M059J (cell line): ENCODE measurements at regions not wholly inside any gene's neighbourhood (a gene's known extent, or its start where the extent isn't known, plus 50 kb on each side); places are given as distances from the start of the nearest gene placed in this dataset.
"Not testable (repeated sequence)": the region's sequence is repeated elsewhere in the genome, so short reads cannot be mapped to it uniquely, and the experiment has no call there.

Experiments
- DNase-seq: peaks from one replicate; pipeline ENCODE4 v3.0.0-alpha.2; 2012; ENCODE audit warnings: low read depth

- no peak for DNase-seq
These were observed 92.7 kb downstream of the C12orf75 start for GRCh38 chr12:105423237-105423636.

- DNase-seq: no peak
These were observed 93.4 kb downstream of the C12orf75 start for GRCh38 chr12:105423921-105424320.

- DNase-seq: no peak
These were observed 95.0 kb downstream of the C12orf75 start for GRCh38 chr12:105425254-105426174.

GRCh38 chr12:105426766-105427165, 96.3 kb downstream of the C12orf75 start:
- no peak for DNase-seq

GRCh38 chr12:105427883-105428282, 97.4 kb downstream of the C12orf75 start:
- peak; percentile 79 for DNase-seq

GRCh38 chr12:105428793-105429395, 98.4 kb downstream of the C12orf75 start:
- no peak for DNase-seq

GRCh38 chr12:105429511-105429910, 99.0 kb downstream of the C12orf75 start:
- no peak for DNase-seq

GRCh38 chr12:105431537-105432100, 101.1 kb downstream of the C12orf75 start:
- no peak for DNase-seq

GRCh38 chr12:105433804-105434203, 103.3 kb downstream of the C12orf75 start:
- peak; percentile 86 for DNase-seq

- no peak for DNase-seq
These were observed 106.1 kb downstream of the C12orf75 start for GRCh38 chr12:105436636-105437035.

GRCh38 chr12:105440037-105440664, 109.7 kb downstream of the C12orf75 start:
- DNase-seq: no peak

- DNase-seq: peak; percentile 55
These were observed 113.5 kb downstream of the C12orf75 start for GRCh38 chr12:105443802-105444652.

GRCh38 chr12:105444653-105445102, 114.2 kb downstream of the C12orf75 start:
- no peak for DNase-seq

- DNase-seq: no peak
These were observed 114.8 kb downstream of the C12orf75 start for GRCh38 chr12:105445249-105445648.

GRCh38 chr12:105445649-105446048, 115.2 kb downstream of the C12orf75 start:
- DNase-seq: peak; percentile 77

- not testable (repeated sequence) for DNase-seq
These were observed 116.0 kb downstream of the C12orf75 start for GRCh38 chr12:105446460-105446859.

GRCh38 chr12:105449431-105449830, 118.9 kb downstream of the C12orf75 start:
- peak; percentile 63 for DNase-seq

GRCh38 chr12:105451211-105451610, 120.7 kb downstream of the C12orf75 start:
- peak; percentile 89 for DNase-seq

GRCh38 chr12:105451798-105452197, 121.3 kb downstream of the C12orf75 start:
- DNase-seq: no peak

GRCh38 chr12:105453316-105453715, 122.8 kb downstream of the C12orf75 start:
- no peak for DNase-seq

GRCh38 chr12:105454688-105455087, 124.2 kb downstream of the C12orf75 start:
- DNase-seq: no peak
